GM12865 (cell line): ENCODE measurements at regions not wholly inside any gene's neighbourhood (a gene's known extent, or its start where the extent isn't known, plus 50 kb on each side); places are given as distances from the start of the nearest gene placed in this dataset.

Experiments
- DNase-seq: peaks from one replicate; pipeline ENCODE4 v3.0.0; 2010; ENCODE audit warnings: low read depth
- H3K4me3 ChIP-seq: 2 replicates; pipeline ENCODE4 v1.5.1; 2011; ENCODE audit warnings: mild to moderate bottlenecking, low read depth, low read length, control low read depth
- CTCF ChIP-seq: IDR thresholded peaks from 2 replicates; pipeline ENCODE4 v1.5.1; 2011; ENCODE audit warnings: low read length, control low read depth, low read depth, inconsistent platforms; ENCODE audit not compliant: insufficient read depth; ENCODE audit errors: missing control alignments

DNA sequence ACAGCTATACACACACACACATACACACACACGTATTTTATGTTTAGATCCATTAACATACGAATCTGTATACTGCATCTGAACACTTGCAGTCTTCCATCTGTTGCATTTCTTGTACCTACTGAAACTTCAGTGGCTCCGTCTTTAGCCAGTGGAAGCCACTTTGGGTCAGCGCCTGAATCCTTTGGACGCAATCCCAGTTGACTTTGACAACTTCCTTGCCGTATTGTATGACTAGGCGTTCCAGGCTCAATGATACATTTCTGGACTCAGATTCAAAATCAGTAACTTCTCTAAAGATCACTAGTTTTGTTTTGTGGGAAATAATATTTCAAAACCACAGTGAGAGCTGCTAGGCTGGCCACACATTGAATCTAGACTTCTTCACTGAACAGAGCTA lies 101.5 kb upstream of the GPC1 start:
- no peak overlapping the region for H3K4me3 ChIP-seq
- TF ChIP-seq CTCF, result no peak
- no peak for DNase-seq

- no peak overlapping the region for H3K4me3 ChIP-seq
These were observed 100.4 kb upstream of the GPC1 start for GRCh38 chr2:240335061-240335460.

DNA sequence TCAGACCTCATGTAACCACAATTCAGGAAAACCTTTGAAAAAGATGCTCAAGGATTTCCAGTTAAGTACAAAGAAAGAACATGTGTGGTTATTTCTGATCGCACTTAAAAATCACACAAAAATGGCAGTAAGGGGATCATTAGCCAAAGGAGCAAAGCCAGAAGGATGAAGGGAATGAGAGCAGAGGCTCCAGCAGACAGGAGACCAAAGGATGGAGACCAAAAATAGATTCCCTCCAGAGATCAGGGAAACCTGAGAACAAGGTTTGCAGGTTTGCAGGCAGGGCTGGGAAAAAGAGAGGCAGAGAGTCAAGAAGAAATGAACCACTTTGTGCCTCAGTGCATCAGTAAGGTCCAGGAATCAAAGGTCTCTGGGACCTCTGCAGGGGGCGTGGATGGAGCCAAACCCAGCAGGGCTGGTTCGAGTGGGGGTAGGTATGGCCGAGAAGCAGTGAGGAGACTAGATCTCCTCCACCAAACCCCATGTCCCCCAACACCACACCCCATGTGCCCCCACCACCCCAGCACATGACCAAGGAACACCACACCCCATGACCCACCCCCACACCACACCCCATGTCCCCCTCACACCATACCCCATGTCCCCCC lies 98.5 kb upstream of the GPC1 start:
- no peak for DNase-seq
- no peak for TF ChIP-seq CTCF
- H3K4me3 ChIP-seq, result no peak overlapping the region

More at GRCh38 chr2:240335061-240335460, 100.4 kb upstream of the GPC1 start:
- TF ChIP-seq CTCF, result no peak
- no peak for DNase-seq

GRCh38 chr2:240338274-240338673 lies 97.2 kb upstream of the GPC1 start:
- DNase-seq, result no peak
- TF ChIP-seq CTCF, result no peak
- no peak overlapping the region for H3K4me3 ChIP-seq

DNA sequence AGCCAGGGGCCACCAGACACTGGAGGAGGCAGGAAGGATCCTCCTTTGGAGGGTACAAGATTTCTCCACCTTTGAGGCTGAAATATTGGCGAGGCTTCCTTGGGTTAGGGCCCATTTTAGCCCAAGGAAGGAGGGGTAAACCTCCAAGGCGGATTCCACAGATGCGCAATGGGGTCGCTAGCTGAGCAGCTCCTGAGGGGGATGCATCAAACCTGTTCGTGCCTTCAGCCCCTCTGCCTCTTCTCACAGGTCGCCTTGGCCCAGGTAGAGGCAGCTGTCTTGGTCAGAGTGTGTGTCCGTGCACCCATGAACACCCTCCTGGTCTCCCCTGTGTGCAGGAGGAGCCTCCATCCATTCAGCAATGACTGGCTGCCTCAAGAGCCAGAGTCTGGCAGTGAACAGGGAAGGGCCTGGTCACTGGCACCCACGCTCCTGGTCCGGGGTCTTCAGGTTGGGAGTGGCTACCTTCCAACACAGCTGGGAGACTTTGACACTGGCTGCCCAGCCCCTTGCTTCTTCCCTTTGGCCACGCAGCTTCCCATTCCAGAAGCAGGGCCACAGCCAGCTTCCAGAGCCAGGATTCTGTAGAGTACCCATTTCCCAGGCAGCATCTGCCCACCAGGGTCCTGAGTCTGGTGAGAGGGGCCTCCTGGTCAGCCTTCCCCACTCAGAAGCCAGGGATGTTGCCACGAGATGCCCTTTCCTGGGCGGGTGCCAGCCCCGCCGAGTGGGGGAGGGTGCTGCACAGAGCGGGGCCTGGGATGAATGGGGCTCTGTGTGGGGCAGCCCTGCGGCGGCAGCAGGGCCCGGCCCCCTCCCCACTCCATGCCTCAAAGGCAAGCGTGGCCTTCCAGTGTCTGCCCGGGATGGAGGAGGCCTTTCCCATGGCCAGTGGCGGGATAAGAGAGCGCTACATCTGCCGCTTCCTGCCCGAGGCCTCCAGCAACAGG lies 95.8 kb upstream of the GPC1 start:
- no peak for DNase-seq
- no peak overlapping the region for H3K4me3 ChIP-seq
- no peak for TF ChIP-seq CTCF

- no peak overlapping the region for H3K4me3 ChIP-seq
- no peak for TF ChIP-seq CTCF
- DNase-seq, result no peak
These were observed 95.1 kb upstream of the GPC1 start for GRCh38 chr2:240340361-240340761.
